Smooth muscle cell (in vitro differentiated cells): ENCODE measurements at regions not wholly inside any gene's neighbourhood (a gene's known extent, or its start where the extent isn't known, plus 50 kb on each side); places are given as distances from the start of the nearest gene placed in this dataset.

Experiments used
- DNase-seq: peaks from one replicate; lab custom pipeline; 2025; ENCODE audit not compliant: unreplicated experiment; lab: John Stamatoyannopoulos, UW
- H2AFZ ChIP-seq: fragments of 200-600 bp; sonication (generic); 2 replicates; pipeline ENCODE4 v1.6.0; 2016; ENCODE audit warnings: antibody characterized with exemption, low read depth, mild to moderate bottlenecking
- H3F3A ChIP-seq: fragments of 200-600 bp; sonication (generic); 2 replicates; pipeline ENCODE4 v1.6.0; 2017; ENCODE audit warnings: antibody characterized with exemption, low read depth
- H3K27ac ChIP-seq: fragments of 200-600 bp; sonication (generic); 2 replicates; pipeline ENCODE4 v1.5.1; 2016; ENCODE audit warnings: low read depth, mild to moderate bottlenecking
- H3K27me3 ChIP-seq: fragments of 200-600 bp; sonication (generic); 2 replicates; pipeline ENCODE4 v1.6.1; 2016; ENCODE audit warnings: low read depth, mild to moderate bottlenecking
- H3K36me3 ChIP-seq: fragments of 200-600 bp; sonication (generic); 2 replicates; pipeline ENCODE4 v1.5.1; 2016; ENCODE audit warnings: low read depth
- H3K4me1 ChIP-seq: fragments of 200-600 bp; sonication (generic); 2 replicates; pipeline ENCODE4 v1.5.1; 2016; ENCODE audit warnings: low read depth
- H3K4me2 ChIP-seq: fragments of 200-600 bp; sonication (generic); 2 replicates; pipeline ENCODE4 v1.6.0; 2016; ENCODE audit warnings: mild to moderate bottlenecking
- H3K4me3 ChIP-seq: fragments of 200-600 bp; sonication (generic); 2 replicates; pipeline ENCODE4 v1.5.1; 2016; ENCODE audit warnings: mild to moderate bottlenecking
- H3K79me2 ChIP-seq: fragments of 200-600 bp; sonication (generic); 2 replicates; pipeline ENCODE4 v1.6.0; 2016; ENCODE audit warnings: low read depth, mild to moderate bottlenecking
- H3K9ac ChIP-seq: fragments of 200-600 bp; sonication (generic); 2 replicates; pipeline ENCODE4 v1.6.0; 2016; ENCODE audit warnings: low read depth
- H3K9me3 ChIP-seq: fragments of 200-600 bp; sonication (generic); replicated peaks from 2 replicates; pipeline ENCODE4 v1.5.1; 2016; ENCODE audit warnings: low read depth
- H4K20me1 ChIP-seq: fragments of 200-600 bp; sonication (generic); 2 replicates; pipeline ENCODE4 v1.6.0; 2016; ENCODE audit warnings: low read depth
- WGBS: methylation state at CpG from one replicate; pipeline ENCODE4 v1.1.7; 2016; ENCODE audit warnings: low lambda C conversion rate; 5-methylcytosine and 5-hydroxymethylcytosine counted together
- TF ChIP-seq, protein P1 (sequence below): fragments of 200-600 bp; sonication (generic); IDR thresholded peaks from 2 replicates; pipeline ENCODE4 v1.5.1; 2017; ENCODE audit warnings: borderline replicate concordance, mild to moderate bottlenecking, antibody characterized with exemption; ENCODE audit not compliant: insufficient read depth, poor library complexity, severe bottlenecking

GRCh38 chr4:63583561-63583960, 825.7 kb downstream of the TECRL start:
- peak overlapping the region; percentile 40 for H3K27ac ChIP-seq
- no peak overlapping the region for H3K9ac ChIP-seq
- TF ChIP-seq, protein P1, sequence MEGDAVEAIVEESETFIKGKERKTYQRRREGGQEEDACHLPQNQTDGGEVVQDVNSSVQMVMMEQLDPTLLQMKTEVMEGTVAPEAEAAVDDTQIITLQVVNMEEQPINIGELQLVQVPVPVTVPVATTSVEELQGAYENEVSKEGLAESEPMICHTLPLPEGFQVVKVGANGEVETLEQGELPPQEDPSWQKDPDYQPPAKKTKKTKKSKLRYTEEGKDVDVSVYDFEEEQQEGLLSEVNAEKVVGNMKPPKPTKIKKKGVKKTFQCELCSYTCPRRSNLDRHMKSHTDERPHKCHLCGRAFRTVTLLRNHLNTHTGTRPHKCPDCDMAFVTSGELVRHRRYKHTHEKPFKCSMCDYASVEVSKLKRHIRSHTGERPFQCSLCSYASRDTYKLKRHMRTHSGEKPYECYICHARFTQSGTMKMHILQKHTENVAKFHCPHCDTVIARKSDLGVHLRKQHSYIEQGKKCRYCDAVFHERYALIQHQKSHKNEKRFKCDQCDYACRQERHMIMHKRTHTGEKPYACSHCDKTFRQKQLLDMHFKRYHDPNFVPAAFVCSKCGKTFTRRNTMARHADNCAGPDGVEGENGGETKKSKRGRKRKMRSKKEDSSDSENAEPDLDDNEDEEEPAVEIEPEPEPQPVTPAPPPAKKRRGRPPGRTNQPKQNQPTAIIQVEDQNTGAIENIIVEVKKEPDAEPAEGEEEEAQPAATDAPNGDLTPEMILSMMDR = no peak
- no peaks in the 10 kb centered on the region for H3K9me3 ChIP-seq
- H3K27me3 ChIP-seq = no peaks in the 10 kb centered on the region
- no peak overlapping the region for H2AFZ ChIP-seq
- no peak overlapping the region for H3K4me3 ChIP-seq
- no peaks in the 10 kb centered on the region for H3K36me3 ChIP-seq
- H4K20me1 ChIP-seq = no peaks in the 10 kb centered on the region
- WGBS = 68% methylated on average over 2 of the region's 2 CpGs
- H3K4me1 ChIP-seq = no peaks in the 10 kb centered on the region
- DNase-seq = no peak
- no peaks in the 10 kb centered on the region for H3F3A ChIP-seq
- no peak overlapping the region for H3K4me2 ChIP-seq
- H3K79me2 ChIP-seq = no peaks in the 10 kb centered on the region

DNA sequence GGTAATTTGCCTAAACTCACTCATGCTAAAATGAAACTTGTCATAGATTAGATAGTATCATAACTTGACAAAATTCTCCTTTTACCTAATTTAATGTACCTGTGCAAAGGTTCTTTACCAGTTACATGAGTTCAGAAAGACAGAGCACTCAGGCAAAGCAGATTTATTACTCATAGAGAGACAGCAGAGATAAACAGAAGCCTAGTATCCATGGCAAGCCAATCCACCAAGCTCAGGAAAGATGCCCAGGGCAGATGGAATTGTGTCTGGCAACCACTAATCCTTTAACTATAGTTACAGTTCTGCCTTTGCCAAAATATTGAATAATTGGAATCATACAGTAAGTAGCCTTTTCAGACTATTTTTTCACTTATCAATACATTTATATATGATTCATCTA, 826.2 kb downstream of the TECRL start:
- TF ChIP-seq, protein P1 = no peak

GRCh38 chr4:63580796-63581475, 828.3 kb downstream of the TECRL start:
- Histone ChIP-seq H3K27me3 (no peaks in the 10 kb centered on the region), H4K20me1 (no peaks in the 10 kb centered on the region), H3K4me2 (no peak overlapping the region), H3K4me1 (no peaks in the 10 kb centered on the region), H3K27ac (no peak overlapping the region), H3F3A (no peaks in the 10 kb centered on the region), H3K79me2 (no peaks in the 10 kb centered on the region), H3K9ac (no peak overlapping the region), H3K36me3 (no peaks in the 10 kb centered on the region), H2AFZ (no peak overlapping the region), H3K9me3 (no peaks in the 10 kb centered on the region), H3K4me3 (no peak overlapping the region)
- WGBS = 50% methylated on average over 1 of the region's 1 CpG
- DNase-seq = no peak
- TF ChIP-seq, protein P1 = no peak

More for the DNA sequence above, 826.2 kb downstream of the TECRL start:
- Histone ChIP-seq H3K4me2 (no peak overlapping the region), H3F3A (no peaks in the 10 kb centered on the region), H3K27me3 (no peaks in the 10 kb centered on the region), H3K36me3 (no peaks in the 10 kb centered on the region), H3K9me3 (no peaks in the 10 kb centered on the region), H2AFZ (no peak overlapping the region), H3K79me2 (no peaks in the 10 kb centered on the region), H3K4me3 (no peak overlapping the region), H3K4me1 (no peaks in the 10 kb centered on the region), H3K9ac (no peak overlapping the region), H3K27ac (peak overlapping the region; percentile 40), H4K20me1 (no peaks in the 10 kb centered on the region)
- no peak for DNase-seq

DNA sequence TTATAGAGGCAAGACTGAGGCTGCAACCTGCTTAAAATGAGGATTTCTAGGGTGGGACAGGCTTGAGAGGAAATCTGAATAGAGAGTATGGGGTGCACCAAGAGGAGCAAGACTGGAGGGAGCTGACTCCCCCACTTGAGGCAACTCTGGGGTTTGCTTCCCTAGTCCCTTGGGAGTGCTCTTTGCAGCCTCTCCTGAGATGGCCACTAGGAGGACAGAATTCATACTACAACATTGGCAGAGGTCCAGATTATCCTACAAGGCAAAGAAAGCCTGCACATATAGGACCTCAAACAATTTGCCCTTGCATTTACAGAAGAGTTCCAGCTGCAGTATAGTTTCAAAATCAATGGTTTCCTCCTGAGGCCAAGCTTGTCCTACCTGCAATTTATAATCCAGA, 830.9 kb downstream of the TECRL start:
- H3K4me2 ChIP-seq = no peak overlapping the region
- no peaks in the 10 kb centered on the region for H3K9me3 ChIP-seq
- no peaks in the 10 kb centered on the region for H3K27me3 ChIP-seq
- TF ChIP-seq, protein P1 = no peak
- H3K27ac ChIP-seq = no peak overlapping the region
- H3K4me1 ChIP-seq = no peaks in the 10 kb centered on the region
- H3F3A ChIP-seq = no peaks in the 10 kb centered on the region
- no peak overlapping the region for H3K4me3 ChIP-seq
- no peaks in the 10 kb centered on the region for H3K79me2 ChIP-seq
- no peak overlapping the region for H3K9ac ChIP-seq
- DNase-seq = no peak
- H2AFZ ChIP-seq = no peak overlapping the region
- no peaks in the 10 kb centered on the region for H4K20me1 ChIP-seq
- H3K36me3 ChIP-seq = no peaks in the 10 kb centered on the region
